WTC11 (cell line): ENCODE measurements at regions not wholly inside any gene's neighbourhood (a gene's known extent, or its start where the extent isn't known, plus 50 kb on each side); places are given as distances from the start of the nearest gene placed in this dataset.

Source experiments
- ATAC-seq: fragments of 200-7000 bp; cut with Tn5 transposase; 2 replicates; pipeline ENCODE4 v1.10.0; 2021; ENCODE audit warnings: mild to moderate bottlenecking, moderate library complexity
- CTCF ChIA-PET: fragments of 300-600 bp; sonication (Branson Sonifier 250); formaldehyde crosslinking; loops from one replicate; lab custom pipeline; 2021; ENCODE audit warnings: antibody characterized with exemption; lab: Charles Lee
- POLR2A ChIA-PET: fragments of 350-600 bp; sonication (Branson Sonifier 250); formaldehyde crosslinking; loops from one replicate; lab custom pipeline; 2021; ENCODE audit warnings: antibody characterized with exemption; lab: Charles Lee
- DNase-seq: peaks from one replicate; pipeline ENCODE4 v3.0.0; 2021; ENCODE audit warnings: low spot score
- H3K27ac Mint-ChIP-seq: 2 replicates; pipeline ENCODE4 v1.8.0; 2021; ENCODE audit warnings: mixed read lengths
- H3K27me3 Mint-ChIP-seq: 2 replicates; pipeline ENCODE4 v1.8.0; 2021; ENCODE audit warnings: low read depth, mild to moderate bottlenecking, moderate library complexity, mixed read lengths
- H3K36me3 Mint-ChIP-seq: 2 replicates; pipeline ENCODE4 v1.8.0; 2021; ENCODE audit warnings: mixed read lengths
- H3K4me1 Mint-ChIP-seq: 2 replicates; pipeline ENCODE4 v1.8.0; 2022; ENCODE audit warnings: mixed read lengths
- H3K4me3 Mint-ChIP-seq: 2 replicates; pipeline ENCODE4 v1.8.0; 2021; ENCODE audit warnings: mild to moderate bottlenecking, moderate library complexity, mixed read lengths
- H3K9me3 Mint-ChIP-seq: 2 replicates; pipeline ENCODE4 v1.8.0; 2021; ENCODE audit warnings: mixed read lengths
- ELF4 ChIP-seq: sonication (generic); formaldehyde crosslinking; IDR thresholded peaks from 2 replicates; pipeline ENCODE4 v1.8.1; 2022; ENCODE audit warnings: low read depth, mild to moderate bottlenecking, moderate library complexity, missing genetic modification reagents
- FOXK1 ChIP-seq: sonication (generic); formaldehyde crosslinking; IDR thresholded peaks from 2 replicates; pipeline ENCODE4 v1.8.0; 2022; ENCODE audit warnings: mild to moderate bottlenecking, moderate library complexity, missing genetic modification reagents
- GABPB1 ChIP-seq: sonication (generic); formaldehyde crosslinking; IDR thresholded peaks from 2 replicates; pipeline ENCODE4 v1.8.1; 2023; ENCODE audit warnings: mild to moderate bottlenecking, missing genetic modification reagents
- NFYB ChIP-seq: sonication (generic); formaldehyde crosslinking; conservative IDR thresholded peaks from 2 replicates; pipeline ENCODE4 v1.8.0; 2022; ENCODE audit warnings: low read depth, missing genetic modification reagents
- NR3C1 ChIP-seq: sonication (generic); formaldehyde crosslinking; conservative IDR thresholded peaks from 2 replicates; pipeline ENCODE4 v1.8.1; 2023; ENCODE audit warnings: low read depth, mild to moderate bottlenecking, missing genetic modification reagents
- PRDM15 ChIP-seq: sonication (generic); formaldehyde crosslinking; IDR thresholded peaks from 2 replicates; pipeline ENCODE4 v1.8.0; 2022; ENCODE audit warnings: missing genetic modification reagents
- PREB ChIP-seq: sonication (generic); formaldehyde crosslinking; IDR thresholded peaks from 2 replicates; pipeline ENCODE4 v1.8.1; 2022; ENCODE audit warnings: mild to moderate bottlenecking, missing genetic modification reagents, moderate library complexity, borderline replicate concordance
- PRRX2 ChIP-seq: fragments of 250-450 bp; sonication (Bioruptor Pico); IDR thresholded peaks from 2 replicates; pipeline ENCODE4 v1.8.0; 2021; ENCODE audit warnings: mild to moderate bottlenecking
- SP1 ChIP-seq: sonication (generic); formaldehyde crosslinking; conservative IDR thresholded peaks from 2 replicates; pipeline ENCODE4 v1.8.1; 2022; ENCODE audit warnings: missing genetic modification reagents
- TEAD1 ChIP-seq: sonication (generic); formaldehyde crosslinking; IDR thresholded peaks from 2 replicates; pipeline ENCODE4 v1.8.0; 2022; ENCODE audit warnings: mild to moderate bottlenecking, missing genetic modification reagents
- TEAD4 ChIP-seq: sonication (generic); formaldehyde crosslinking; IDR thresholded peaks from 2 replicates; pipeline ENCODE4 v1.8.0; 2022; ENCODE audit warnings: mild to moderate bottlenecking, missing genetic modification reagents
- TP53 ChIP-seq: sonication (generic); formaldehyde crosslinking; IDR thresholded peaks from 2 replicates; pipeline ENCODE4 v1.8.1; 2023; ENCODE audit warnings: mild to moderate bottlenecking, missing genetic modification reagents
- ZNF423 ChIP-seq: fragments of 250-450 bp; sonication (Bioruptor Pico); IDR thresholded peaks from 2 replicates; pipeline ENCODE4 v2.1.2; 2022; ENCODE audit warnings: mild to moderate bottlenecking, moderate library complexity
- TF ChIP-seq, protein P1 (sequence below): sonication (generic); formaldehyde crosslinking; IDR thresholded peaks from 2 replicates; pipeline ENCODE4 v1.8.0; 2023; ENCODE audit warnings: missing genetic modification reagents, mild to moderate bottlenecking, borderline replicate concordance
- TF ChIP-seq, protein P2 (sequence below): sonication (generic); formaldehyde crosslinking; IDR thresholded peaks from 2 replicates; pipeline ENCODE4 v1.8.1; 2022; ENCODE audit warnings: mild to moderate bottlenecking, moderate library complexity, missing genetic modification reagents
- TF ChIP-seq, protein P3 (sequence below): sonication (generic); formaldehyde crosslinking; IDR thresholded peaks from 2 replicates; pipeline ENCODE4 v1.8.1; 2023; ENCODE audit warnings: mild to moderate bottlenecking, missing genetic modification reagents, moderate library complexity
- TF ChIP-seq, protein P4 (sequence below): sonication (generic); formaldehyde crosslinking; IDR thresholded peaks from 2 replicates; pipeline ENCODE4 v1.8.1; 2022; ENCODE audit warnings: low read depth, missing genetic modification reagents, borderline replicate concordance

DNA sequence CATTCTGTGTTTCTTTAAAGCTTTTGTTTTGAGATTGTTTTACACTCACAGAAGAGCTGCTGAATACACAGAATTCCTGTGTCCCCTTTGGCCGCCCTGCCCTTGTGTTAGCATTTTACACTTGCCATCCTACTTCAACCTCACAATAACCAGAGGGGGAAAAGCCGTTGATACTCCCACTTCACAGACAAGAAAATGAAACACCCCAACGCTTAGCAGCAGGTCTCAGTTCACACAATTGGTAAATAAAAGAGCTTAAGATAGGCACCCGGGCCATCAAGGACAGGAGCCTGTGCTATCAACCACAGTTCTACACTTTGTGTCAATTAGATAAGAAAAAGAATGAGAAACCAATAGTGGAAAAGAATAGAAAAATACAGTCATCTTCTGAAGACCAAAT, 178.0 kb downstream of the SYK start (continued):
- TF ChIP-seq PRDM15: no peak

DNA sequence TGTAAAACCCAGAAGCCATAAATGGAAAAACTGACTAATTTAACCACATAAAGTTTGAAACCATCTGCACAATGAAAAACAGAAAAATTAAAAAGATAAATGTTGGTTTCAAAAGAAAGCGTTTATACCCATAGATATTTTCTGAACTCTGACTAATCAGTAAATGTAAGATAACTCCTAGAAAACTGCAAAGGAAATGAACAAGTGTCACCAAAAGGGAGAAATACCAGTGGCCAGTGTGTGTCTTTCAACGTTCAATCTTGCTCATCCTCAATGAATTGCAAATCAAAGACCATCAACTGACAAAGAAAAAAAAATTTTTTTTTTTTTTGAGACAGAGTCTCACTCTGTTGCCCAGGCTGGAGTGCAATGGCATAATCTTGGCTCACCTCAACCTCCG, 180.1 kb downstream of the SYK start:
- CTCF ChIA-PET: no interaction called here
- peaks cover 6% of the 10 kb centered on the region for H3K4me1 Mint-ChIP-seq
- TF ChIP-seq PREB (CRISPR knock-in tag) (no peak), NFYB (CRISPR knock-in tag) (no peak), GABPB1 (CRISPR knock-in tag) (no peak), NR3C1 (CRISPR knock-in tag) (no peak), PRRX2 (no peak), ELF4 (CRISPR knock-in tag) (no peak), TEAD1 (no peak), ZNF423 (CRISPR knock-in tag) (no peak), FOXK1 (CRISPR knock-in tag) (no peak), TP53 (CRISPR knock-in tag) (no peak), TEAD4 (CRISPR knock-in tag) (no peak), SP1 (CRISPR knock-in tag) (no peak)
- TF ChIP-seq, protein P1, sequence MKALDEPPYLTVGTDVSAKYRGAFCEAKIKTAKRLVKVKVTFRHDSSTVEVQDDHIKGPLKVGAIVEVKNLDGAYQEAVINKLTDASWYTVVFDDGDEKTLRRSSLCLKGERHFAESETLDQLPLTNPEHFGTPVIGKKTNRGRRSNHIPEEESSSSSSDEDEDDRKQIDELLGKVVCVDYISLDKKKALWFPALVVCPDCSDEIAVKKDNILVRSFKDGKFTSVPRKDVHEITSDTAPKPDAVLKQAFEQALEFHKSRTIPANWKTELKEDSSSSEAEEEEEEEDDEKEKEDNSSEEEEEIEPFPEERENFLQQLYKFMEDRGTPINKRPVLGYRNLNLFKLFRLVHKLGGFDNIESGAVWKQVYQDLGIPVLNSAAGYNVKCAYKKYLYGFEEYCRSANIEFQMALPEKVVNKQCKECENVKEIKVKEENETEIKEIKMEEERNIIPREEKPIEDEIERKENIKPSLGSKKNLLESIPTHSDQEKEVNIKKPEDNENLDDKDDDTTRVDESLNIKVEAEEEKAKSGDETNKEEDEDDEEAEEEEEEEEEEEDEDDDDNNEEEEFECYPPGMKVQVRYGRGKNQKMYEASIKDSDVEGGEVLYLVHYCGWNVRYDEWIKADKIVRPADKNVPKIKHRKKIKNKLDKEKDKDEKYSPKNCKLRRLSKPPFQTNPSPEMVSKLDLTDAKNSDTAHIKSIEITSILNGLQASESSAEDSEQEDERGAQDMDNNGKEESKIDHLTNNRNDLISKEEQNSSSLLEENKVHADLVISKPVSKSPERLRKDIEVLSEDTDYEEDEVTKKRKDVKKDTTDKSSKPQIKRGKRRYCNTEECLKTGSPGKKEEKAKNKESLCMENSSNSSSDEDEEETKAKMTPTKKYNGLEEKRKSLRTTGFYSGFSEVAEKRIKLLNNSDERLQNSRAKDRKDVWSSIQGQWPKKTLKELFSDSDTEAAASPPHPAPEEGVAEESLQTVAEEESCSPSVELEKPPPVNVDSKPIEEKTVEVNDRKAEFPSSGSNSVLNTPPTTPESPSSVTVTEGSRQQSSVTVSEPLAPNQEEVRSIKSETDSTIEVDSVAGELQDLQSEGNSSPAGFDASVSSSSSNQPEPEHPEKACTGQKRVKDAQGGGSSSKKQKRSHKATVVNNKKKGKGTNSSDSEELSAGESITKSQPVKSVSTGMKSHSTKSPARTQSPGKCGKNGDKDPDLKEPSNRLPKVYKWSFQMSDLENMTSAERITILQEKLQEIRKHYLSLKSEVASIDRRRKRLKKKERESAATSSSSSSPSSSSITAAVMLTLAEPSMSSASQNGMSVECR (CRISPR knock-in tag): no peak
- TF ChIP-seq, protein P2, sequence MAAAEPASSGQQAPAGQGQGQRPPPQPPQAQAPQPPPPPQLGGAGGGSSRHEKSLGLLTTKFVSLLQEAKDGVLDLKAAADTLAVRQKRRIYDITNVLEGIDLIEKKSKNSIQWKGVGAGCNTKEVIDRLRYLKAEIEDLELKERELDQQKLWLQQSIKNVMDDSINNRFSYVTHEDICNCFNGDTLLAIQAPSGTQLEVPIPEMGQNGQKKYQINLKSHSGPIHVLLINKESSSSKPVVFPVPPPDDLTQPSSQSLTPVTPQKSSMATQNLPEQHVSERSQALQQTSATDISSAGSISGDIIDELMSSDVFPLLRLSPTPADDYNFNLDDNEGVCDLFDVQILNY (CRISPR knock-in tag): no peak
- TF ChIP-seq, protein P3, sequence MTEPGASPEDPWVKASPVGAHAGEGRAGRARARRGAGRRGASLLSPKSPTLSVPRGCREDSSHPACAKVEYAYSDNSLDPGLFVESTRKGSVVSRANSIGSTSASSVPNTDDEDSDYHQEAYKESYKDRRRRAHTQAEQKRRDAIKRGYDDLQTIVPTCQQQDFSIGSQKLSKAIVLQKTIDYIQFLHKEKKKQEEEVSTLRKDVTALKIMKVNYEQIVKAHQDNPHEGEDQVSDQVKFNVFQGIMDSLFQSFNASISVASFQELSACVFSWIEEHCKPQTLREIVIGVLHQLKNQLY: no peak
- TF ChIP-seq, protein P4, sequence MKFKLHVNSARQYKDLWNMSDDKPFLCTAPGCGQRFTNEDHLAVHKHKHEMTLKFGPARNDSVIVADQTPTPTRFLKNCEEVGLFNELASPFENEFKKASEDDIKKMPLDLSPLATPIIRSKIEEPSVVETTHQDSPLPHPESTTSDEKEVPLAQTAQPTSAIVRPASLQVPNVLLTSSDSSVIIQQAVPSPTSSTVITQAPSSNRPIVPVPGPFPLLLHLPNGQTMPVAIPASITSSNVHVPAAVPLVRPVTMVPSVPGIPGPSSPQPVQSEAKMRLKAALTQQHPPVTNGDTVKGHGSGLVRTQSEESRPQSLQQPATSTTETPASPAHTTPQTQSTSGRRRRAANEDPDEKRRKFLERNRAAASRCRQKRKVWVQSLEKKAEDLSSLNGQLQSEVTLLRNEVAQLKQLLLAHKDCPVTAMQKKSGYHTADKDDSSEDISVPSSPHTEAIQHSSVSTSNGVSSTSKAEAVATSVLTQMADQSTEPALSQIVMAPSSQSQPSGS (CRISPR knock-in tag): no peak
- no peaks in the 10 kb centered on the region for H3K27me3 Mint-ChIP-seq
- H3K36me3 Mint-ChIP-seq: no peaks in the 10 kb centered on the region
- H3K9me3 Mint-ChIP-seq: no peaks in the 10 kb centered on the region; the same call in 1 of the 2 replicates
- DNase-seq (no peak), ATAC-seq (no peak)
- no peak overlapping the region for H3K4me3 Mint-ChIP-seq
- H3K27ac Mint-ChIP-seq: no peak overlapping the region
- POLR2A ChIA-PET: no interaction called here
